ENCODE measurements at regions not wholly inside any gene's neighbourhood (a gene's known extent, or its start where the extent isn't known, plus 50 kb on each side); places are given as distances from the start of the nearest gene placed in this dataset.
"Not testable (repeated sequence)": the region's sequence is repeated elsewhere in the genome, so short reads cannot be mapped to it uniquely, and the experiment has no call there.

GRCh38 chr20:47984437-47984836 lies 199.2 kb upstream of the SULF2 start:
- intact Hi-C loops (cut with micrococcal nuclease), result no loop called here
- no peak overlapping the region for H3K4me3 Mint-ChIP-seq (ENCODE audit: unreplicated experiment)
- peaks cover 7% of the 10 kb centered on the region for H3K4me1 Mint-ChIP-seq (ENCODE audit: insufficient read depth, unreplicated experiment)
- H3K36me3 Mint-ChIP-seq (ENCODE audit: insufficient read depth, unreplicated experiment), result no peaks in the 10 kb centered on the region
- no TSS peak for BruUV-seq (replicated peaks)
- no peak for TF ChIP-seq CTCF (IDR thresholded peaks at IDR 0.05; ENCODE audit: unreplicated experiment)
- no peaks in the 10 kb centered on the region for H3K9me3 Mint-ChIP-seq (ENCODE audit: unreplicated experiment)
- no peaks in the 10 kb centered on the region for H3K27me3 Mint-ChIP-seq (ENCODE audit: insufficient read depth, unreplicated experiment)
- no peak overlapping the region for H3K27ac Mint-ChIP-seq (ENCODE audit: low read depth, unreplicated experiment)
- DNase-seq (ENCODE audit: unreplicated experiment), result no peak
- POLR2A ChIA-PET, result no interaction called here
- CTCF ChIA-PET, result interaction anchor here (0.6 kb wide), 1 partner anchor 320 kb away, joined by 3 read pairs; no protein-coding TSS in a partner anchor

DNA sequence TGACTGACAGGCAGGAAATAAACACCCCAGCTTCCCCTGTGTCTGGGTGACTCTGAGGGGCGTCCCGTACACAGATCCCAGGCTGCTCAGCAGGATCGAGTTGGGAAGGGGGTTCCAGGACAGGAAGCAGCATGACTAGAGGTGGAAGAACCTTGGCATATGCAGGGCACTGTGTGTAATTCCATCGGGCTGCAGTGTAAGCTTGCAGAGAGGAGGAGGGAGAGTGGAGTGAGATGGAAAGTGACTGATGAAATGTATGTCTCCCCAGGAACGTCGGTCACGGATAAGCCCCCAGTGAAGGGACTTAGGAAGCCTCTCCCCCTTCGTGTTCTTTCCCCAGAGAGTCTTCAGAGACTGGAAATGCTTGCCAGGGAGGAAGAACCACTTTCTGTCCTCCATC lies 198.4 kb upstream of the SULF2 start:
- H3K9me3 Mint-ChIP-seq (ENCODE audit: unreplicated experiment); H3K27me3 Mint-ChIP-seq (ENCODE audit: insufficient read depth, unreplicated experiment); intact Hi-C loops (cut with micrococcal nuclease); BruUV-seq (replicated peaks); H3K4me1 Mint-ChIP-seq (ENCODE audit: insufficient read depth, unreplicated experiment); H3K27ac Mint-ChIP-seq (ENCODE audit: low read depth, unreplicated experiment); H3K36me3 Mint-ChIP-seq (ENCODE audit: insufficient read depth, unreplicated experiment); DNase-seq (ENCODE audit: unreplicated experiment); CTCF ChIA-PET; H3K4me3 Mint-ChIP-seq (ENCODE audit: unreplicated experiment); POLR2A ChIA-PET: not testable (repeated sequence)

DNA sequence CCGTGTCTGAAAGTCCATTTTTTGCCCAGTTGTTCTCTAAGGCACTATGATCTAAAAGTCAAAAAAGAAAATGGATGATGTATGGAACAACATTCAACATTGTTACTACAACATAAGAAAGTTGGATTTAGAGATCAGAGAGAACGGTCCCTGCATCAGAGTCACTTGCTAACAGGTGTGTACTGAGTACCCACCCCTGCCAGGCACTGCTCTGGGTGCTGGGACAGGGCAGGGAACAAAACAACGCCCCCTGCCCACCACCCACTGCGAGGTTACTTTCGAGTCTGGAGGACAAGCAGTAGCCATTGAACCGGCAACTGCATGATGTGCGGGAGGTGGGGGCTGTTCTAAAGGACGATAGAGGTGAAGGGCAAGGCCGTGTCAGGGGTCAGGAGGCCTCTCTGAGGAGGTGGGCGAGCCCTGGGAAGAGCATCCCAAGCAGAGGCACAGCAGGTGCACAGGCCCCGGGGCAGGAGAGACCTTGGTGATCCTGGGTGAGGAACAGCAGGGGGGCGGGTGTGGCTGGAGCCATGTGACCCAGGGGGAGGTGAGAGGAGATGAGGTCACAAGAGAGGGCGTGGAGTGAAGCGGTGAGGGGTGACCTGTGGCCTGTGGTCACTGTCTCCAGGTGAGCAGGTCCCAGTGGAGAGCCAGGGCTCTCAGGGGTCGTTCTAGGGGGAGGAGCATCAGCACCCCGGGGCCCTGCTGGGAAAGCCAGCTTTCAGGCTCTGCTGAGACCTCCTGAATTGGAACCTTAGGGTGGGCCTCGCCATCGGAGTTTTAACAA lies 197.5 kb upstream of the SULF2 start:
- ChIA-PET POLR2A (interaction anchor here (0.7 kb wide), 1 partner anchor 944 kb away, joined by 3 read pairs; no protein-coding TSS in a partner anchor), CTCF (no interaction called here)
- no peak for DNase-seq (ENCODE audit: unreplicated experiment)
- no peaks in the 10 kb centered on the region for H3K27me3 Mint-ChIP-seq (ENCODE audit: insufficient read depth, unreplicated experiment)
- intact Hi-C loops (cut with micrococcal nuclease), result no loop called here
- no peak overlapping the region for H3K4me3 Mint-ChIP-seq (ENCODE audit: unreplicated experiment)
- BruUV-seq (replicated peaks), result no TSS peak
- TF ChIP-seq CTCF (IDR thresholded peaks at IDR 0.05; ENCODE audit: unreplicated experiment), result no peak
- H3K9me3 Mint-ChIP-seq (ENCODE audit: unreplicated experiment), result no peaks in the 10 kb centered on the region
- H3K4me1 Mint-ChIP-seq (ENCODE audit: insufficient read depth, unreplicated experiment), result peaks cover 7% of the 10 kb centered on the region
- no peaks in the 10 kb centered on the region for H3K36me3 Mint-ChIP-seq (ENCODE audit: insufficient read depth, unreplicated experiment)
- H3K27ac Mint-ChIP-seq (ENCODE audit: low read depth, unreplicated experiment), result no peak overlapping the region

GRCh38 chr20:47981222-47981621 lies 195.9 kb upstream of the SULF2 start:
- DNase-seq (ENCODE audit: unreplicated experiment), result no peak
- CTCF ChIA-PET, result interaction anchor here (0.6 to 0.7 kb wide), 3 partner anchors 9 to 32 kb away, joined by 3 to 7 read pairs (median 3); no protein-coding TSS in a partner anchor
- BruUV-seq (replicated peaks), result no TSS peak
- Mint-ChIP-seq H3K27me3 (ENCODE audit: insufficient read depth, unreplicated experiment) (no peaks in the 10 kb centered on the region), H3K36me3 (ENCODE audit: insufficient read depth, unreplicated experiment) (no peaks in the 10 kb centered on the region), H3K9me3 (ENCODE audit: unreplicated experiment) (no peaks in the 10 kb centered on the region), H3K27ac (ENCODE audit: low read depth, unreplicated experiment) (no peak overlapping the region), H3K4me1 (ENCODE audit: insufficient read depth, unreplicated experiment) (peaks cover 7% of the 10 kb centered on the region), H3K4me3 (ENCODE audit: unreplicated experiment) (no peak overlapping the region)
- TF ChIP-seq CTCF (IDR thresholded peaks at IDR 0.05; ENCODE audit: unreplicated experiment), result no peak
- intact Hi-C loops (cut with micrococcal nuclease), result no loop called here
- POLR2A ChIA-PET, result interaction anchor here (1.1 kb wide), 1 partner anchor 17 kb away, joined by 5 read pairs; no protein-coding TSS in a partner anchor

Measured in MCF 10A (cell line).